Vagina (tissue), 2 donors: ENCODE measurements at regions not wholly inside any gene's neighbourhood (a gene's known extent, or its start where the extent isn't known, plus 50 kb on each side); places are given as distances from the start of the nearest gene placed in this dataset.
A peak's percentile ranks its signal among the peaks of the same experiment; 100 is the strongest.

ENCODE experiments used
- DNase-seq, 2 donors: peaks; one replicate each; pipeline ENCODE4 v3.0.0-alpha.2; 2017; ENCODE audit errors: extremely low spot score in 2 of 2
- H3K27ac ChIP-seq: fragments of 200-600 bp; sonication (generic); one replicate; pipeline ENCODE4 v1.5.1; 2019
- H3K27me3 ChIP-seq: fragments of 200-600 bp; sonication (generic); one replicate; pipeline ENCODE4 v1.5.1; 2019
- H3K36me3 ChIP-seq, 2 donors: fragments of 200-600 bp; sonication (generic); one replicate each; pipeline ENCODE4 v1.5.1; 2017 to 2019
- H3K4me1 ChIP-seq: fragments of 200-600 bp; sonication (generic); one replicate; pipeline ENCODE4 v1.5.1; 2019
- H3K4me3 ChIP-seq, 2 donors: fragments of 200-600 bp; sonication (generic); 1 replicate in 1 of 2; 2 replicates in 1 of 2; pipeline ENCODE4 v1.5.1; 2016 to 2019
- H3K9me3 ChIP-seq: fragments of 200-600 bp; sonication (generic); one replicate; pipeline ENCODE4 v1.5.1; 2019
- POLR2A ChIP-seq, 2 donors: fragments of 450-650 bp; IDR thresholded peaks; one replicate each; pipeline ENCODE4 v1.6.1; 2017; ENCODE audit warnings: antibody characterized with exemption in 2 of 2, mild to moderate bottlenecking in 2 of 2, moderate library complexity in 2 of 2
- POLR2AphosphoS5 ChIP-seq, 2 donors: sonication (generic); formaldehyde crosslinking; IDR thresholded peaks; one replicate each; pipeline ENCODE4 v1.9.0; 2017; ENCODE audit warnings: antibody characterized with exemption in 2 of 2, mild to moderate bottlenecking in 2 of 2, low read depth in 1 of 2; ENCODE audit not compliant: insufficient read depth in 1 of 2
- intact Hi-C: fragments of 100-400 bp; cut with DNase I; formaldehyde crosslinking; loops from one replicate; pipeline ENCODE4 v1.15.1; 2023
- TF ChIP-seq, protein P1 (sequence below), 3 experiments: fragments of 450-650 bp in 2 of 3; fragments of 200-600 bp in 1 of 3; sonication (generic) in 1 of 3; IDR thresholded peaks; one replicate each; pipeline ENCODE4 v1.5.1; 2017 to 2019; ENCODE audit warnings: antibody characterized with exemption in 3 of 3, mild to moderate bottlenecking in 2 of 3, moderate library complexity in 2 of 3

GRCh38 chr6:27812078-27812804, 100.0 kb downstream of the OR2B2 start:
- no peaks in the 10 kb centered on the region for H3K9me3 ChIP-seq
- H3K4me3 ChIP-seq: no peak overlapping the region
- no peak overlapping the region for H3K27ac ChIP-seq
- H3K27me3 ChIP-seq: no peaks in the 10 kb centered on the region
- intact Hi-C loops: no loop called here
- peaks cover 16% of the 10 kb centered on the region for H3K4me1 ChIP-seq
- DNase-seq: no peak
- H3K36me3 ChIP-seq: no peaks in the 10 kb centered on the region
- no peak for TF ChIP-seq POLR2AphosphoS5 (IDR thresholded peaks at IDR 0.05; ENCODE audit: insufficient read depth in 1 of 2, low read depth in 1 of 2)

GRCh38 chr6:27811451-27811772, 100.8 kb downstream of the OR2B2 start:
- Histone ChIP-seq H3K4me3 (no peak overlapping the region), H3K36me3 (no peaks in the 10 kb centered on the region), H3K27ac (no peak overlapping the region), H3K9me3 (no peaks in the 10 kb centered on the region), H3K27me3 (no peaks in the 10 kb centered on the region), H3K4me1 (peaks cover 23% of the 10 kb centered on the region)
- no peak for DNase-seq
- TF ChIP-seq, protein P1, sequence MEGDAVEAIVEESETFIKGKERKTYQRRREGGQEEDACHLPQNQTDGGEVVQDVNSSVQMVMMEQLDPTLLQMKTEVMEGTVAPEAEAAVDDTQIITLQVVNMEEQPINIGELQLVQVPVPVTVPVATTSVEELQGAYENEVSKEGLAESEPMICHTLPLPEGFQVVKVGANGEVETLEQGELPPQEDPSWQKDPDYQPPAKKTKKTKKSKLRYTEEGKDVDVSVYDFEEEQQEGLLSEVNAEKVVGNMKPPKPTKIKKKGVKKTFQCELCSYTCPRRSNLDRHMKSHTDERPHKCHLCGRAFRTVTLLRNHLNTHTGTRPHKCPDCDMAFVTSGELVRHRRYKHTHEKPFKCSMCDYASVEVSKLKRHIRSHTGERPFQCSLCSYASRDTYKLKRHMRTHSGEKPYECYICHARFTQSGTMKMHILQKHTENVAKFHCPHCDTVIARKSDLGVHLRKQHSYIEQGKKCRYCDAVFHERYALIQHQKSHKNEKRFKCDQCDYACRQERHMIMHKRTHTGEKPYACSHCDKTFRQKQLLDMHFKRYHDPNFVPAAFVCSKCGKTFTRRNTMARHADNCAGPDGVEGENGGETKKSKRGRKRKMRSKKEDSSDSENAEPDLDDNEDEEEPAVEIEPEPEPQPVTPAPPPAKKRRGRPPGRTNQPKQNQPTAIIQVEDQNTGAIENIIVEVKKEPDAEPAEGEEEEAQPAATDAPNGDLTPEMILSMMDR (IDR thresholded peaks at IDR 0.05): no peak
- TF ChIP-seq POLR2A (IDR thresholded peaks at IDR 0.05): no peak
- no peak for TF ChIP-seq POLR2AphosphoS5 (IDR thresholded peaks at IDR 0.05; ENCODE audit: insufficient read depth in 1 of 2, low read depth in 1 of 2)
- intact Hi-C loops: no loop called here

- Histone ChIP-seq H3K9me3 (no peaks in the 10 kb centered on the region), H3K4me3 (peak overlapping the region; percentile 61 to 68), H3K36me3 (no peaks in the 10 kb centered on the region), H3K27me3 (no peaks in the 10 kb centered on the region), H3K4me1 (peaks cover 23% of the 10 kb centered on the region), H3K27ac (peak overlapping the region; percentile 77)
- no peak for DNase-seq
- intact Hi-C loops: no loop called here
- TF ChIP-seq POLR2AphosphoS5 (IDR thresholded peaks at IDR 0.05; ENCODE audit: insufficient read depth in 1 of 2, low read depth in 1 of 2): no peak
- TF ChIP-seq POLR2A (IDR thresholded peaks at IDR 0.05): no peak
- TF ChIP-seq, protein P1 (IDR thresholded peaks at IDR 0.05): no peak
Observed at GRCh38 chr6:27810768-27811450, 101.3 kb downstream of the OR2B2 start.

GRCh38 chr6:27809939-27810767, 102.0 kb downstream of the OR2B2 start:
- peak; percentile 84 to 99 for TF ChIP-seq POLR2AphosphoS5 (IDR thresholded peaks at IDR 0.05; ENCODE audit: insufficient read depth in 1 of 2, low read depth in 1 of 2)
- TF ChIP-seq POLR2A (IDR thresholded peaks at IDR 0.05): peak in 1 of 2 donors; percentile 96
- TF ChIP-seq, protein P1 (IDR thresholded peaks at IDR 0.05): no peak
- peaks cover 23% of the 10 kb centered on the region for H3K4me1 ChIP-seq
- H3K36me3 ChIP-seq: no peaks in the 10 kb centered on the region
- intact Hi-C loops: no loop called here
- no peaks in the 10 kb centered on the region for H3K9me3 ChIP-seq
- H3K4me3 ChIP-seq: peak overlapping the region; percentile 61 to 68
- peak in 1 of 2 donors; percentile 93 for DNase-seq
- H3K27me3 ChIP-seq: no peaks in the 10 kb centered on the region
- H3K27ac ChIP-seq: peak overlapping the region; percentile 77

- TF ChIP-seq, protein P1 (IDR thresholded peaks at IDR 0.05): no peak
- no peak for TF ChIP-seq POLR2A (IDR thresholded peaks at IDR 0.05)
- no peak for TF ChIP-seq POLR2AphosphoS5 (IDR thresholded peaks at IDR 0.05; ENCODE audit: insufficient read depth in 1 of 2, low read depth in 1 of 2)
- peak overlapping the region; percentile 77 for H3K27ac ChIP-seq
- H3K9me3 ChIP-seq: no peaks in the 10 kb centered on the region
- intact Hi-C loops: no loop called here
- no peaks in the 10 kb centered on the region for H3K36me3 ChIP-seq
- peak overlapping the region; percentile 61 to 68 for H3K4me3 ChIP-seq
- H3K4me1 ChIP-seq: peaks cover 23% of the 10 kb centered on the region
- DNase-seq: no peak
- no peaks in the 10 kb centered on the region for H3K27me3 ChIP-seq
Observed at GRCh38 chr6:27809067-27809938, 102.9 kb downstream of the OR2B2 start.
